GM18520 (cell line): ENCODE measurements at regions not wholly inside any gene's neighbourhood (a gene's known extent, or its start where the extent isn't known, plus 50 kb on each side); places are given as distances from the start of the nearest gene placed in this dataset.

ENCODE experiments used
- ATAC-seq: cut with Tn5 transposase; IDR thresholded peaks from one replicate; pipeline ENCODE4 v1.9.1; 2021; ENCODE audit not compliant: unreplicated experiment

DNA sequence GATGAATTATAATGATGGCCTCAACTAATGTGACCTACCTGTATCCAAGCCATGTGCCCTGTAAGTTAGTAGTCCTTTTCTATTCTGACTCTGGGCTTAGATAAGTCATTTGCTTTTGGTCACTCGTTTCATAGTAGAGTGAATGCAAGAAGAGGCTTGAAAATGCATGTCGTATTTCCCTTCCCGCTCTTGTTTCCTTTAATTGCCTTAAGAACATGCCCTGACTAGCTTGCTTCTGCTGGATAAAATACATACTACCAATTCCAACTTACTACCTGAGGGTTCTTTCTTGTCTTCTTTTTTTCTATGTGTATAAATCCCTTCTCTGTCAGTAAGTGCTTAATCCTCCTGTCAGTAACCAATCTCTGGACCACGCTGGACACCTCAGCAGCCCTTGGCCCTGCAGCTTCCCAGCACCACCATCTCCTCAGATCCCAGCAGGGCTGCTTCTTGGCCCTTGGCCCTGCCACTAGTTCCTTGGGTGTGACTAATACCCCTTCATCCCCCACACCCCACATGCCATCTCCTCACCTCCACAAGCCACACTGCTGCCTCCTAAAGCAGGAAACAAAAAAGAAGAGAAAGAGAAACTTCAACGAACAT, 771.7 kb downstream of the IGSF11 start:
- ATAC-seq, result no peak

DNA sequence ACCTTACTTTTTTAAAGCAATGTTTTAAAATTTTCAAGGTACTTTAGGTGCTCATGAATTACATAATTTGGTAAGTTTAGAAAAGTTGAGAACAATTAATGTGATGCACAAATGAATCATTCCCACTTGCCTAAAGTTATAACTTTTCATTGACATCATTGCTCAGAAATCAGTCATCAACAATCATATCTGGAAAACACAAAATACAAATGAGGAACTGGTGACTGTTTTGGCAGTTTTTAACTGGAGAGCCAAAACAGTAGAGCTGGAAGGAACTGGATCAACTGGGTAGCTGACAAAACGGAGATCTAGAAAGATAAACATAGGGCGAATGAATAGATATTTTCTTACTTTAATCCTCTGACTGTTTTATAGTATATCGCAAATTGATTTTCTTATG, 767.1 kb downstream of the IGSF11 start:
- no peak for ATAC-seq

DNA sequence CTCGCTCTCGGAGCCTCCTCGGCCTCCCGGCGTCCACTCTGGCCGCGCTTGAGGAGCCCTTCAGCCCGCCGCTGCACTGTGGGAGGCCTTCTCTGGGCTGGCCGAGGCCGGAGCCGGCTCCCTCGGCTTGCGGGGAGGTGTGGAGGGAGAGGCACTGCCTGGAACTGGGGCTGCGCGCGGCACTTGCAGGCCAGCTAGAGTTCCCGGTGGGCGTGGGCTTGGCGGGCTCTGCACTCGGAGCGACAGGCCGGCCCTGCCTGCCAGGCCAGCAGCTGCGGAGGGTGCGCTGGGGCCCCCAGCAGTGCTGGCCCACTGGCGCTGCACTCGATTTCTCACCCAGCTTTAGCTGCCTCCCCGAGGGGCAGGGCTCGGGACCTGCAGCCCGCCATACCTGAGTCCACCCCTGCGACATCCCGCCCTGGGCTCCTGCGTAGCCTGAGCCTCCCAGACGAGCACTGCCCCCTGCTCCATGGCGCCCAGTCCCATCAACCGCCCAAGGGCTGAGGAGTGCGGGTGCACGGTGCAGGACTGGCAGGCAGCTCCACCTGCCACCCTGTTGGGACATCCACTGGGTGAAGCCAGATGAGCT, 765.0 kb downstream of the IGSF11 start:
- ATAC-seq, result no peak

DNA sequence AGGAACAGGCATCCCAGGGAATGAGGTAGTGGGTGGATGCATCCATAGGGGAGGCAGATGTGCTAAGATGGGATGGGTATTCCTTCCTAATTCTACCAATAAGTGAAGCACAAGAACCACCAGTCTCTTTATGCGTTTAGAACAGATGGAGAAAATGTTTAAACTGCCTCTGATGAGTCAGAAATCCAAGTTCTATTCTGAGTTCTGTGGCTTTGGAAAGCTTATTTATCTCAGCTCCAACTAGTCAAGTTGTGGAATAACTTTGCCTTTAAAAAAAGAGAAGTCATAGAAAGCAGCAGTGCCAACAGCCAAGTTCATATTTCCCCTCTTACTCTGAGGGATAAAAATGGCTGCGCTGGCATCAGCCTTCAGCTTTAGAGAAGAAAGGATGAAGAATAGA, 761.7 kb downstream of the IGSF11 start:
- ATAC-seq, result no peak

DNA sequence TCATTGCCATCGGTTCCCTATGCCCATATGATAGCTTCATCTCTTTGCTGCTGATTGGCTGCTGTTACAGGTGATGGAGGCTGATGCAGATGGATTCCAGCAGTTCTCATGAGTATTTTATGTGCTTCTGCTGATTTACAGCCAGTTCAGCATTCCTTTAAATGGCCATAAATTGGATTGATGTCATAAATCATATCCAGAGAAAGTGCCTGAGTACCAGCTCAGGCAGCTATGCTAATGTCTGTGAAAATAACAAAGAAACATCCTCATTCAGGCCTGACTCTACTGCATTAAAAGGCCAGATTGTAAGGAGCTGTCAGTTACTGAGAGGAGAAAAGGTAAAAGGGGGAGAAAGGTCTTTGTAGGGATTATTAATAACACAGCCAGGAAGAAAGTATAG, 756.8 kb downstream of the IGSF11 start:
- ATAC-seq, result no peak

DNA sequence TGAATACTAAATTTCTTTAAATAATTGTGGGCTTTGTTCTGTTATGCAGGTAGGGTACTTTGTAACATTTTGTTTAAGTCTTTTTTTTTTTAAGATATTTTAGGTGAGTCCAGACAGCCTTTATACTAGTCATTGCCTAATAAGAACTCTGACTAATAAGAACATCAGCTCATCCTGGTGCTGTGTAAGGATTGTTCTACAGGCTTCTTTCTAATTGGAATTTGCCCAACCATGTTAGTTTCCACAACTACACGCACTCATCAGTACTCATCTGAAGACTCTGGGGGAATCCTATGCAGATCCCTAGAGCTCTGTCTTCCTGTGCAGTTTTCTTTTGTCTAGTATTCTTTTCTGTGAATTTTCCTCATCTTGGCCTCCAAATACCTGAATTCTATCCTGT, 741.8 kb downstream of the IGSF11 start:
- no peak for ATAC-seq

DNA sequence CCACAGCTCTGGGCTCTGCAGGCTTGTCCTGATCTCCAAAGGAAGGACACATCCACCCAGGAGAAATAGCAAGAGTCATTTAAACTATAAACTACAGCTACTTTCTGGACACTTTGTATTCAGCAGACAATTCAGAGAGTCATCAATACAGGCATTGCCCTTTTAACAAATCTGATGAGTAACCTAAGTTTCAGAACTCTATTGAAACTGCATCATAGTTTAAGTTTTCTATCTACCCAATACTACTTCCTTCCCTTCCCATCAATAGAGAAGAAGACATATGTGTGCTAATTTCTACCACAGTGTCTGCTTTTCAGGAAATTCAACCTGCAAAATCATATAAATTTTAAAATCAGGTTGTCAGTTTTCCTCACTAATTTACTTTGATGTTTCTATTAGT, 736.5 kb downstream of the IGSF11 start:
- ATAC-seq, result no peak

DNA sequence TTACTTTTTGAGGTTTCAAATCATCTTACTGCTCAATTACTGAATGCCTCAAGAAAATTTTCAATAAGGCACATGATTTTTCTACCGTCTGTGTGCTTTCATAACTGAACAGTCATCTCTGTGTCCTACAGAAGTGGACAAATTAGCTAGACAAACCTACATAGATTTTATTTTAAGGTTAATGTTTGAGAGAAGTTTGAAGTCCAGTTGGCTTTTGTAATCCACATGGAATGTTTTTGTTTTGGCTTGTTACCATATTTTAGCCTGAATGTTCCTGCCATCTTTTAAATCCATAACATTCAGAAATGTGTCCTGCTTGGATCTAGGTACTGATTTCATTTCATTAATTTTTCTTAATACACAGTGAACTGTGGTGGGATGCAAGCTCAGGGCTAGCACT, 730.1 kb downstream of the IGSF11 start:
- no peak for ATAC-seq

DNA sequence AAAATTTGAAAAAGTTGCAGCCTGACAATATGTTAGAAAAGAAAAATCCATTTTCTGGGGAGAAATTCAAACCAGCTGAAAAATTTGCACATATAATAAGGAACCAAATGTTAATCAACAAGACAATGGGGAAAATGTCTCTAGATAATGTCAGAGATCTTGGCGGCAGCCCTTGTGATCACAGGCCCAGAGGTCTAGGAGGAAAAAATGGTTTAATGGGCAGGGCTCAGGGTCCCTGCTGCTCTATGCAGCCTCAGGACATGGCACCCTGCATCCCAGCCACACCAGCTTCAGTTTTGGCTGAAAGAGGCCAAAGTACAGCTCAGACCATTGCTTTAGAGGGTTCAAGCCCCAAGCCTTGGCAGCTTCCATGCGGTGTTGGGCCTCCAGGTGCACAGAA, 701.9 kb downstream of the IGSF11 start:
- no peak for ATAC-seq

DNA sequence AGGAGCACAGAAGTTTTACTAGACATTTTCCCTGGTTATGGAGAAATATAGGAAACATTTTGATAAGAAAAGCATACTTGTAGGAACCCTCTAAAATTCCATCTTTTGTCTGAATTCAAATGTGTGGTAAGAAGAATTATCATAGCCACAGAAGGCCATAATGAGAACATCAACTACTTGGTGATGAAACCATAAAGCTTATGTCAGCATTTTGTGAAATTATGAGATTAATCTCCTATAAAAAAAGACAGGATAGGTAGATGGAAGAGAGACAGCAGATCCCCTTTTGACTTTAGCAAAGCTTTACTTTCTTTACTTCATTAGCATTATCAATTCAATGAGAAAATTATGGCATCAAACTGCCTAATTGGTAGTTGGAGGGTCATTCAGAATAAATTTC, 697.0 kb downstream of the IGSF11 start:
- no peak for ATAC-seq

DNA sequence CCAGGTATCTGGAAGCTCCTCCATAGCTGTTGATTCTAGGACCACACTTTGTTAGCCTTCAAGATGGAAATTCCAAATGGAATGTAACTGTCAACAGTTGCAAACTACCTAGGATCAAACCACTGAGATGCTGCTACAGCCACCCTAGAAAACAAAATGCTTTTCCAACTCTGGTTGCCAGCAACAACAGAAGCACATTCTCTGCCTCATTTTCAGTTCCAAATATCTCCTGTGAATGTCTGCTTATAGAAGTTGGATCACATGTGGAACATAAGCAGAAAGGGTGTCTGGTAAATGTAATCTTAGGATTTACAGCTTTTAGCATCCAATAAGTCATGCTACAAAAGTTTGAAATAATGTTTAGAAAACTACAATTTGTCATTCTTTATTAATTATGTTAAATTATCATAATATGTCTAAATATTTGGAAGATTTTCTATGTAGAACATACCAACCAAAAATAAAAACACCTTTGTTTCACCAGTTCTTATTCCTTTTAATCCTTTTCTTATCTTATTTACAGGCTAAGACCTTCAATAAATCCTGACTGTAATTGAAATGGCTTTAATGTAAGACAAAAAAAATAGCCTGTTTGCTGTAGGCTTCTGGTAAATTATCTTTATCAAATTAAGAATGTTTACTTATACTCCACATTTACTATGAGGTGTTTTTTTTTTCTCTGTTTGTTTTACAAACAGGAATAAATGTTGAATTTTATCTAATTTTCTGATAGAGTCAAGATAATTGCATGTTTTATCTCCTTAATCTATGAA, 687.1 kb downstream of the IGSF11 start:
- ATAC-seq, result no peak

DNA sequence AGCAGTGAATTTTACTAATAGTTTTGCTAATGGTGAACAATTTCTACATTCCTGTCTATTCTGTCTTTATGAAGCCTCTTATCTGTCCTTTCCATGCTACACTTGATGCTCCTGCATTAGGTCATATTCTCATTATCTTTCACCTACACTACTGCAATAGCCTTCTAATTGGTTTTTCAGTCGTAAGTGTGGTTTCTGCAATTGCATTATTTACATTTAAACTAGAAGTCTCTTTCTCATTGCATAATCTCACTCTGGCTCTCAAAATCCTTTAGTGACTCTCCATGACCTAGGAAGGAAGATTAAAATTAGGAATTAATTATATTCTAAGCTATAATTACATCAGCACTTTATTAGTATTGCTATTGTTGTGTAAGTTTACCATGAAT, 686.5 kb downstream of the IGSF11 start:
- no peak for ATAC-seq

DNA sequence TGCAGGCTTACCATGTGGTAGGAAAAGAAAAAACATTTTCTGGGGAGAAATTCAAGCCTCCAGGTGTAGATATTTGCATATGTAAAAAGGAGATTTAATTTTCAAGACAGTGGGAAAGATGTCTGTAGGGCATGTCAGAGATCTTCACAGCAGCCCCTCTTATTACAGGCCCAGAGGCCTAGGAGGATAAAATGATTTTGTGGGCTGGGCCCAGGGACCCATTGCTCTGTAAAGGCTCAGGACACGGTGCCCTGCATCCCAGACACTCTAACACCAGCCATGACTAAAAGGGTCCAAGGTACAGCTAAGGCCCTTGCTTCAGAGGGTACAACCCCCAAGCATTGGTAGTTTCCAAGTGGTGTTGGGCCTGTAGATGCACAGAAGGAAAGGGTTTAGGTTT, 680.1 kb downstream of the IGSF11 start:
- no peak for ATAC-seq

DNA sequence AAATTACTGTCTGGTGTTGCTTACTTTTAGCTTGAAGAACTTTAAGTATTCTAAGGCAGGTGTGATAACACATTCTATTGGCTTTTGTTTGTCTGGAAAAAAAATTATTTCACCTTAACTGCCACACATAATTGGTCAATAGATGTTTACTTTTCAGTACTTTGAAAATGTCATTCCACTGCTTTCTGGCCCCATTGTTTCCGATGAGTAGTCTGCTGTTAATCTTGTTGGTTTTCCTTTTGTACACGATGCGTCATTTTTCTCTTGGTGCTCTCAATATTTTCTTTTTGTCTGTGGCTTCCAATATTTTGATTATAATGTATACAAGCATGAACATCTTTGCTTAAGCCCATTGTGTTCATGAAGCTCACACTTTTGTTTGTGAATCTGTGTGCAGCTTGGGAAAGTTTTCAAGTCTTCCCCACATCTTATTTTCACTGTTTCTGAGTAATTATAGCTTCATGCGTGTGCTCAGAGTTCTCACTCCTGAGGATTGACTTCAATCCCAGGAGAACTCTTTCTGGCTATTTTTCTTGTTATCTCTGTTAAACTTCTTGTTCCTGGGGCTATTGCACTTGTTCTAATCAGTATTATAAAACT, 664.7 kb downstream of the IGSF11 start:
- ATAC-seq, result no peak

DNA sequence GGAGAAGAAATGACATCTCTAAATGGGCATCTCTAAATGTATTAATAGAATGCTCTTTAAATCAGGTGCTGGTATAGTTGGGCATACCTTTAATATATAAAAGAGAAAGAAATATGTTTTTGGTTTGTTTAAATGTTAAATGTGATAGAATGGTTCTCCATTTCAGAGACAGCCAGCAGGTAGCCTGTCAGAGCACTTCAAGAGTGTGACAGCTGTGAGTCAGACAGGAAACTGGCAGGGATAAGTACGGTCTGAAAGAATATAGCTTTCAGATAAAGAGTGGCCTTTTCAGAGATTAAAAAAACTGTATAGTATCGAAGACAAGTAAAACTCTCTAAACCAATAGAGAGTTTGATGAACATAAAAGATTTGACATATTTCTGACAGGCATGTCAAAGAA, 654.1 kb downstream of the IGSF11 start:
- no peak for ATAC-seq

DNA sequence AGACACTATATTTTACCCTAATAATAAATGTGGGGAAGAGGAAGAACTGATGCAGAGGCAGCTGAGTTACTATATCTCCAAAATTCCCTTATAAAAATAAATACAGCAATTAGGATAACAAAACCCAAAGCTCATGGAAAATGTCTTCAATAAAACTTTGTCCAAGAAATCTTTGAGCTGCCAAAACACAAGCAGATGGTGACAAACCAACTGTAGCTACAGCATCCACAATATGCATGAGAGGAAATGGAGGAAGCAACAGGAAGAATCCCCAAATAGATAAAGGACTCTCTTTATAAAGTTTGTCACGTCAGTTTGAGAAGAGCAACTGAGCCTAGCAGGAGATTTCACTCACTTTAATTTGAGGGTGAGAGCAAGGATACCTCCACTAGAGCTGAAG, 638.2 kb downstream of the IGSF11 start:
- ATAC-seq, result no peak

DNA sequence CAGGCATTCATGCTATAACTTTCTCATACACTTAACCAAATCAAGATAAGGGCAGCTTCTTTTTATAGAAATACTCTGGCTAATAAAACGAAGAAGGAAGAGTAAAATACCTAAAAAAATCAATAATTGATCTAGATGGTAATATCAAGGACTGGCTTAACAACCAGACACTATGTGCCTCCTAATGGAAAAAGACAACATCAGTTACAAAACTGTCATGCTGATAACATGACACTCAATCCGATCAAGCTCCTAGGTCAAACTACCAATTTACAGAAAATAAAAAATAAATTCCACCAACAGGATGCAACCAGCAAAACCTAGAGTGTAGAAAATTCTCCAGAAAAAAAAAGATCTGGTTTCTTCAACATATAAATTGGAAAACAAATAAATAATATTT, 634.6 kb downstream of the IGSF11 start:
- ATAC-seq, result no peak

DNA sequence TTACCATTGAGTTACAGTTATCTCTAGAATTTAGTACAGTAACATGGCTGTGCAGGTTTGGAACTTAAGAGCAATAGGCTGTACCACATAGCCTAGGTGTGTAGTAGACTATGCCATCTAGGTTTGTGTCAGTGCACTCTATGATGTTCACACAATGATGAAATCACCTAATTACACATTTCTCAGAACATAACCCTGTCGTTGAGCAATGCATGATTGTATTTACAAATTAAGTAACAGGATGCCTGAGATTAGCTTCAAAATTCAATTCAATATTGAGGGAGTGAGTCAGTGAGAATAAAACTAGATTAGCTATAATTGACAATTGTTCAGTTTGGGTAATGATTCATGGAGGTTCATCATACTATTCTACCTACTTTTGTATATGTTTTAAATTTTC, 633.8 kb downstream of the IGSF11 start:
- no peak for ATAC-seq

DNA sequence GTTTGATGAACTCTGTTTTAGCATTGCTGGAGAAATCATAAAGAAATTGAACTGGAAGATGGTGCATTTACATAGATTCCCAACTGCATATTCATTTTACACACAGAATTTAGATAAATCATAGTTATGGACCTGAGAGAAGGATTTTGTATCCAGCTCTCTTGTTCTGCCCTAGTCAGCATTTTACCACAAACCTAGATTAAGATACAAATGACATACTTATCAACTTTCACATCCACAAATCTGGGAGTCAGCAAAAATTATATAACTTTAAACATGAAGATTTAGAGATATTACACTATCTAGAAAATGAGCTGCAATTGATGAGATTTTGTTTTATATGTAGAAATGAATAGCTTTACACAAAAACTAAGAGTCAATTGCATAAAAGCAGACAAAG, 632.8 kb downstream of the IGSF11 start:
- ATAC-seq, result no peak

DNA sequence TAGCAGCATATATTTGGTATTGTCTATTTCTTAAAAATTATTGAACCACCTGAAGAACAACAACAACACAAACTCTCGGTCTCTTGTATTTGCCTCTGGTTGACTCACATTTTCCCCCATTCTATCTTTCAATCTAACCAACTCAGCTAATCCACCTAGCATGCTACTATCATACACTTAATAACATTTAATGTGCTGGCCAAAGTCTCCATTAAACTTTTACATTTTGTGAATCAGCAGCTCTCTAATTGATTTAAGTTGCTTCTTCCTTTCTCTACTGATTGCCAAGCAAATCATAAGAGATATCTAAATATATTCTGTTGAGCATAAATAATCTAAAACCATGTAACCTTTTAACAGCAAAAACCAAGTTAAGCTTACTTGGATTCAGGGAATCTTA, 631.7 kb downstream of the IGSF11 start:
- ATAC-seq, result no peak

DNA sequence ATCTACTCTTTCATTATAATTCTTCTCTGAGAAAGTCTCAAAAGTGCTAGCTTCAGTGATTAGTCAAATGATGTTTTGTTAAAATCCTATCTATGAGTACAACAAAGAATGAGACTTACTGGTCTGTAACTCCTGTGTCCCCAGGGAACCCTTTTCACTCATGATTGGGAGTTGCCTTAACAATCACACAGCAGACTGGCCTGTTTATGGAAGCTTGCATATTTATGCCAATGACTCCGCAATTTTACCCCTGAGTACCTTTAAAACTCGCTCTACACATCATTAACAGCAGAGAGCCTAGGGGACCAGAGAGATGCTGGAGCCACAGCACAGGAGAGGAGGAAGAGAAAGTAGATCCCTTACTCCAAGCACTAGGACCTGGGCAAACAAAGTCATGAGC, 628.1 kb downstream of the IGSF11 start:
- no peak for ATAC-seq

DNA sequence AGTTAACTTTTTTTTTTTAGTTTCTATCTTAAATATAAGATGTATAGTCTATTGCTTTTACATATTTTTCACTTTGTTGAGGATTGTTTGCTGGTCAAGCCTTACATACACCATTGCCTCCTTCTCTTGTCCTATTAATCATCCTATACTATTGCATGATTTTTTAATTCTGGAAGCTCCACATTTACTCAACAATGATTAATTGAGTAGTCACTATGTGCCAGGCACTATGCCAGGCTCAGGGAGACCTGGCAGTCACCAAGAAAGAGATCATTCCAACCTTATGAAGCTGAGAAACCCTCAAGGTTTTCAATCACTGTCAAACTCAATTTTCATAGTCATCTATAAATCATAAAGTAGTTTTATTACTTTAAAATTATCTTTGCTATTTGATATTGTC, 626.2 kb downstream of the IGSF11 start:
- no peak for ATAC-seq
